ENCODE measurements at regions not wholly inside any gene's neighbourhood (a gene's known extent, or its start where the extent isn't known, plus 50 kb on each side); places are given as distances from the start of the nearest gene placed in this dataset.

DNA sequence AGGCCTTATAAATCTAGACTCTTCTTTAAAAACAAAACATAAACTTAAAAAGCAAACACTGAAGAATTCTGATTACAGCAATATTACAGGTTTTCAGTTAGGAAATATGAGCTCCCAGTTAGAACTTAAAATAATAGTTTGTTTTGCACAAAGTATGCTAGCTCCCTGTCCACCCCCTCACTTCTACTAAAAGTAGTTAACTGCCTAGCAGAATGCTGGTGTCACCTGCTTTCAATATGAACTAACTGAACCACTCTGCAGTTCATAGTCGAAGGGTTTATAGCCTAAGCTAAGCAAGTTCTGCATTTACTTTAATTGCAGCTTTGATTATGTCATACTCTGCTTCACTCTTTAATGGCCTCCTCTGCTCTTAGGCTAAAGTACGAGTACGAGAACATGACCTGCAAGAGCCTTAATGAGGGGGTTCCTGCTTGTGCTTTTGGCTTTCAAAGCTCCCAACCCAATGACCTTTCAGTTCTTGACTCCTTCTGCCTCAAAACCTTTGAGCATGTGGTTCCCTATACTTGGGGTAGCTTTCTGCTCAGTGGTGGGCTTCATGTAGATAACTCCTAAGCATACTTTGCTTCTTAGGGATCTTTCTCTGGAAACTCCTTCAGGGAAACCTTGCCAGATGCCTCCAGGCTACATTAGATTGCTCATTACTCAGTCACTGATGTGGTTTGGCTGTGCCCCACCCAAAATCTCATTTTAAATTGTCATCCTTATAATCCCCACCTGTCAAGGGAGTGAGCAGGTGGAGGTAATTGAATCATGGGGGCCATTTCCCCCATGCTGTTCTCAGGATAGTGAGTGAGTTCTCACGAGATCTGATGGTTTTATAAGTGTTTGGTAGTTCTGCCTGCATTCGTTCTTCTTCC lies 278.9 kb upstream of the ARGLU1 start:
- H3K27ac ChIP-seq: no peak overlapping the region
- no peak overlapping the region for H3K9ac ChIP-seq (ENCODE audit: insufficient read length)
- H3K4me3 ChIP-seq: no peak overlapping the region
- no peaks in the 10 kb centered on the region for H3K36me3 ChIP-seq (ENCODE audit: insufficient read depth, low read length)
- no peaks in the 10 kb centered on the region for H3K9me3 ChIP-seq (ENCODE audit: low read depth, low read length)
- no peak for DNase-seq (ENCODE audit: low read depth, low spot score)
- no peak for TF ChIP-seq POLR2AphosphoS5 (IDR thresholded peaks at IDR 0.05; ENCODE audit: borderline replicate concordance, low read depth, low read length)
- TF ChIP-seq FOXP2 (optimal IDR thresholded peaks at IDR 0.05; ENCODE audit: control extremely low read depth, extremely low read length, insufficient read depth): no peak
- TF ChIP-seq EZH2 (IDR thresholded peaks at IDR 0.05): no peak

DNA sequence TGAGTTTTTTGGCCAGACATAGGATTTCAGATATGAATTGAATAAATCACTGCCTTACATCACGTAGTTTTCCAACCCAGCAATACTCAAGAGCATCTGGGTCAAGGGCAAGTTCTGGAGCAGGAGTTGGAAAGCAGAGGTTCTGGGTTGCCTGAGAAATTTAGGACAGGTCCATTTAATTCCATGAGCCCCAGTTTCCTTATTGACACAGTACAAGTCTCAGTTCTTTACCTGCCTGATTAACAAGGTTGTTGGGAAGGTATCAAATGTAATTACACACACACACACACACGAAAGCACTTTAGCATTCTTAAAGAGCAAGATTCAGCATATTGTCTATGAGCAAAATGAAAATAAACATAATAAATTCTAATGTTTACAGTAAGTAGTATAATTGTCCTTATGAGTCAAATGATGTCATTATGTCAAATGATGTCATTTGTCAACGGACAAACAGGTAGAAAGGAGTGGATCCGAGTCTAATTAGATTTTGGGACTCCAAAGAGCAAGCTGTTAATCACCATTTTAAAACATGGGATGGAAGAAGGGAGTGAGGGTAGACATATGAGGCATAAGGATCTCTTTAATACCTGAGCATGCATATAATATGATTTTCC lies 268.4 kb upstream of the ARGLU1 start:
- TF ChIP-seq EZH2 (IDR thresholded peaks at IDR 0.05) (no peak), FOXP2 (optimal IDR thresholded peaks at IDR 0.05; ENCODE audit: control extremely low read depth, extremely low read length, insufficient read depth) (no peak), POLR2AphosphoS5 (IDR thresholded peaks at IDR 0.05; ENCODE audit: borderline replicate concordance, low read depth, low read length) (no peak)
- Histone ChIP-seq H3K9ac (ENCODE audit: insufficient read length) (no peak overlapping the region), H3K36me3 (ENCODE audit: insufficient read depth, low read length) (no peaks in the 10 kb centered on the region), H3K27ac (no peak overlapping the region), H3K9me3 (ENCODE audit: low read depth, low read length) (no peaks in the 10 kb centered on the region), H3K4me3 (no peak overlapping the region)
- DNase-seq (ENCODE audit: low read depth, low spot score): no peak

DNA sequence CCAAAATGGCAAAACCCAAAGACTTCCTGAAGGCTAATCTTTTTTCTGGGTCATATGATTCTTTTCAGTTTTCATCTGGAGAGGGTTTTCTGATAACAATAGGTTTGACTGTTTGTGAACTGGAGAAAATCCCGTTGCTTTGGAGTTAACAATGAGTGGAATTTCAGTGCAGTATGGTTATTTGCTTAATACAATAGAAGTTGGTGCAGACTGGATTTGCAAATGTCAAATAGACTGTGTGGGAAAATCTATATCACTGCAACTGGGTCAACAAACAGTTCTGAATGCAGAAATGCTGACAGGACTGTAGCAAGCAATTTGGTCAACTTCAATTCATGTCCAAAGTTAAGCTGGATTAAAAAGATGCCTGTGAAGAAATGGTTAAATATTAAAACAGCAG lies 267.5 kb upstream of the ARGLU1 start:
- TF ChIP-seq EZH2 (IDR thresholded peaks at IDR 0.05) (no peak), POLR2AphosphoS5 (IDR thresholded peaks at IDR 0.05; ENCODE audit: borderline replicate concordance, low read depth, low read length) (no peak), FOXP2 (optimal IDR thresholded peaks at IDR 0.05; ENCODE audit: control extremely low read depth, extremely low read length, insufficient read depth) (no peak)
- no peak for DNase-seq (ENCODE audit: low read depth, low spot score)

DNA sequence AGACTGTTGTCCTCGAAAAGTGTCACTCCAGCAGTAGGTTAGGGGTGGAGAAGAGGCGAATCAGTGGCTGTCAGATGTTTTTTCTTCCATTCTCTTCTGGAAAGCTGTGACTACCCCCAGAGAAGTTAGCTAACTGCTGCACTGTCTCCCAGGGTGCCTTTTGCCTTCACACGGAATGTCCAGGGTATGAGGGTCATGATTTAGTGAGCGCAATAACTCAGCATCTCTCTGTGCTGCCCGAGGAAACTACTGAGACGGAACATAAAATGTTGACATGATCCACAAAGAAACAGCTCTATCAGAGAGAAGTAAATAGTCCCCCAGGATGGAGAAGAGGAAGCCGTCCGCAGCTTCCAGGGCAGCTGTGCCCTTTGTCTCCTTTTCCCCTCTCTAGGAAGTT lies 254.0 kb upstream of the ARGLU1 start:
- no peak for DNase-seq (ENCODE audit: low read depth, low spot score)
- H3K36me3 ChIP-seq (ENCODE audit: insufficient read depth, low read length): no peaks in the 10 kb centered on the region
- H3K4me3 ChIP-seq: no peak overlapping the region
- no peak overlapping the region for H3K27ac ChIP-seq
- TF ChIP-seq POLR2AphosphoS5 (IDR thresholded peaks at IDR 0.05; ENCODE audit: borderline replicate concordance, low read depth, low read length) (no peak), EZH2 (IDR thresholded peaks at IDR 0.05) (no peak), FOXP2 (optimal IDR thresholded peaks at IDR 0.05; ENCODE audit: control extremely low read depth, extremely low read length, insufficient read depth) (no peak)
- no peak overlapping the region for H3K9ac ChIP-seq (ENCODE audit: insufficient read length)
- H3K9me3 ChIP-seq (ENCODE audit: low read depth, low read length): no peaks in the 10 kb centered on the region

More for the DNA sequence above, 267.5 kb upstream of the ARGLU1 start:
- Histone ChIP-seq H3K36me3 (ENCODE audit: insufficient read depth, low read length) (no peaks in the 10 kb centered on the region), H3K27ac (no peak overlapping the region), H3K4me3 (no peak overlapping the region), H3K9me3 (ENCODE audit: low read depth, low read length) (no peaks in the 10 kb centered on the region), H3K9ac (ENCODE audit: insufficient read length) (no peak overlapping the region)

DNA sequence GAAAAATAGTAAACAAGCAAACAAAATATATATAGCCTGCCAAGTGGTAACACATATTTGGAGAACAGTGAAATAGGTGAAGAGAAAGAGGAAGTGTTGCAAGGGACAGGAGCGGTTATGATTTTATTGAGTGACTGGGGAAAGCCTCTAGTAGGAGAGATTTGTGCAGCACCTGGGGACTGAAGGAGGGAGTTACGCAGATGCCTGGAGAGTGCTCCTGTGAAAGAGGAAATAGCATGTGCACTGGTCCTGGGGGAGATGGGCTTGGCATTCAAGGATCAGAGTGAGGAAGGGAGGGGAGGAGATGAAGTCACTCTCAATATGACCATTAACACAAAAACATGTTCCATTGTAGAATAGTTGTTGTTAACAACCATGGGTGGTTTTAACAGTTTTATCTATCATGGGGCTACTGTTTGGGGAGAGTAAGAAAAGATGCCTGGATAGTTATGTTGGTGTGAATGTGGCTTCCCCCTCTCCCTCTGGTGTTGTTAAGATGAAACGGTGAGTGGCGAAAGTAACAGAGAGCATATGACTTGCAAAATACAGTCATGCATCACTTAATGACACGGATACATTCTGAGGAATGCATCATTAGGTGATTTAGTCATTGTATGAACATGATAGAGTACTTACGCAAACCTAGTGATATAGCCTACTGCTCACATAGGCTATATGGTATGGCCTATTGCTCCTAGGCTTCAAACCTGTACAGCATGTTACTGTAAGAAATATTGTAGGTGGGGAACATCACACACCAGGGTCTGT lies 251.7 kb upstream of the ARGLU1 start:
- no peak overlapping the region for H3K27ac ChIP-seq
- no peak for TF ChIP-seq FOXP2 (optimal IDR thresholded peaks at IDR 0.05; ENCODE audit: control extremely low read depth, extremely low read length, insufficient read depth)
- TF ChIP-seq POLR2AphosphoS5 (IDR thresholded peaks at IDR 0.05; ENCODE audit: borderline replicate concordance, low read depth, low read length): no peak
- TF ChIP-seq EZH2 (IDR thresholded peaks at IDR 0.05): no peak
- no peak overlapping the region for H3K4me3 ChIP-seq
- no peaks in the 10 kb centered on the region for H3K36me3 ChIP-seq (ENCODE audit: insufficient read depth, low read length)
- H3K9ac ChIP-seq (ENCODE audit: insufficient read length): no peak overlapping the region
- DNase-seq (ENCODE audit: low read depth, low spot score): no peak
- H3K9me3 ChIP-seq (ENCODE audit: low read depth, low read length): no peaks in the 10 kb centered on the region

DNA sequence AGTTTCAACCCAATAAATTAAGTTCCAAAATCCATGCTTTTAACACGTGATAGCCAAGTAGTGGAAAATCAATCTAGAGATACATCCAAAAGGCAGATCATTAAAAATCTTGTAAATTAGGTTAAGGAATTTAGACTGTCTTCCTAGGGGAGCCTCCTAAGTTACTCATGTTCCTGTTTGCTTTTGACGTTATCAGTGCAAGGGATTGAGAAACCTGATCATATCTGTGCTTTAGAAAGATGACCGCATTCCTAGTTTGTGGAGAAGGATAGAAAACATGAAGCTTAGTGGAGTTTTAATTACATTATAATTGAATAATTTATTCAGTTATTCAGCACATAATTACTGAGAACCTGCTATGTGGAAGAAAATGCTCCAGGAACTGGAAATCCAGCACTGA lies 251.0 kb upstream of the ARGLU1 start:
- H3K9ac ChIP-seq (ENCODE audit: insufficient read length): no peak overlapping the region
- no peak for DNase-seq (ENCODE audit: low read depth, low spot score)
- TF ChIP-seq FOXP2 (optimal IDR thresholded peaks at IDR 0.05; ENCODE audit: control extremely low read depth, extremely low read length, insufficient read depth) (no peak), EZH2 (IDR thresholded peaks at IDR 0.05) (no peak), POLR2AphosphoS5 (IDR thresholded peaks at IDR 0.05; ENCODE audit: borderline replicate concordance, low read depth, low read length) (no peak)
- H3K4me3 ChIP-seq: no peak overlapping the region
- H3K36me3 ChIP-seq (ENCODE audit: insufficient read depth, low read length): no peaks in the 10 kb centered on the region
- H3K9me3 ChIP-seq (ENCODE audit: low read depth, low read length): no peaks in the 10 kb centered on the region
- H3K27ac ChIP-seq: no peak overlapping the region

DNA sequence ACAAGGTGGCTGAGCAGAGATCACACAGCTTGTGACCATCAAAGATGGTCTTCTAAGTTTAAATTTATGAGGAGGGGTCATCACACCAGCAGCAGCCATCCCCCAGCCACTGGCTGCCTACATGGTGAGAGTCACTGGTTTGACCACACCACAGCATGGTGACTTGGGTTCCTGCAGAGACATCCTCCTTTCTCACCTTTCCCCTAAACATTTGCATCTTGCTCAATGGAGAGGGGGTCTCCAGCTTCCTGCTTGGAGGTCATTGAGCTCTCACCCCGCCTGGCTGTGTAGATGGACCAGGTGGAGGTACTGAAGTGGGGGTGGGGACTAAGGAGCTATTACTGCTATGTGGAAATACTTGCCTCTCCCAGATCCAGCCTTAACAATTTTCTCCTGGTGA lies 247.6 kb upstream of the ARGLU1 start:
- TF ChIP-seq POLR2AphosphoS5 (IDR thresholded peaks at IDR 0.05; ENCODE audit: borderline replicate concordance, low read depth, low read length) (no peak), EZH2 (IDR thresholded peaks at IDR 0.05) (no peak), FOXP2 (optimal IDR thresholded peaks at IDR 0.05; ENCODE audit: control extremely low read depth, extremely low read length, insufficient read depth) (no peak)
- H3K4me3 ChIP-seq: no peak overlapping the region
- no peaks in the 10 kb centered on the region for H3K36me3 ChIP-seq (ENCODE audit: insufficient read depth, low read length)
- no peaks in the 10 kb centered on the region for H3K9me3 ChIP-seq (ENCODE audit: low read depth, low read length)
- H3K27ac ChIP-seq: no peak overlapping the region
- no peak for DNase-seq (ENCODE audit: low read depth, low spot score)
- no peak overlapping the region for H3K9ac ChIP-seq (ENCODE audit: insufficient read length)

DNA sequence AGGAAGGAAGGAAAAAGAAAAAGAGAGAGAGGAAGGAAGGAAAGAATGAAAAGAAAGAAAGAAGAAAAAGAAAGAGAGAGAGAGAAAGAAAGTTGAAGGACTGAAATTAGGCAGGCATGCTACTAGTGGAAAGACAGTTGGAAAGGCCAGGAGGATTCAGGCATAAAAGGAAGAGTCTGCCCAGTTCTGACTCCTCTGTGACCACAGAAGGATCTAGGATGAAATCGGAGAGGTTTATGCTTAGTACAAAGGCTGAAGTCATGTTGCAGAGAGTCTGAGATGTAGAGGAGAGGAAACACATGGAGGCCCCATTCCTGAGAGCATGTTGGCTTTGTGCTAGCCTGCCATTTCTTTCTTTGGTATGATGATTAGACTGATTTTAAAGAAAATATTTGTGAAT lies 246.5 kb upstream of the ARGLU1 start:
- DNase-seq (ENCODE audit: low read depth, low spot score): no peak
- Histone ChIP-seq H3K36me3 (ENCODE audit: insufficient read depth, low read length) (no peaks in the 10 kb centered on the region), H3K27ac (no peak overlapping the region), H3K9me3 (ENCODE audit: low read depth, low read length) (no peaks in the 10 kb centered on the region), H3K9ac (ENCODE audit: insufficient read length) (no peak overlapping the region), H3K4me3 (no peak overlapping the region)
- TF ChIP-seq POLR2AphosphoS5 (IDR thresholded peaks at IDR 0.05; ENCODE audit: borderline replicate concordance, low read depth, low read length) (no peak), FOXP2 (optimal IDR thresholded peaks at IDR 0.05; ENCODE audit: control extremely low read depth, extremely low read length, insufficient read depth) (no peak)

All from SK-N-MC (cell line).